Vagina (tissue), 2 donors: ENCODE measurements at regions not wholly inside any gene's neighbourhood (a gene's known extent, or its start where the extent isn't known, plus 50 kb on each side); places are given as distances from the start of the nearest gene placed in this dataset.

ENCODE experiments used
- CTCF ChIP-seq, 3 experiments: fragments of 450-650 bp in 2 of 3; fragments of 200-600 bp in 1 of 3; sonication (generic) in 1 of 3; IDR thresholded peaks; one replicate each; pipeline ENCODE4 v1.5.1; 2017 to 2019; ENCODE audit warnings: antibody characterized with exemption in 3 of 3, mild to moderate bottlenecking in 2 of 3, moderate library complexity in 2 of 3
- POLR2AphosphoS5 ChIP-seq, 2 donors: sonication (generic); formaldehyde crosslinking; IDR thresholded peaks; one replicate each; pipeline ENCODE4 v1.9.0; 2017; ENCODE audit warnings: antibody characterized with exemption in 2 of 2, mild to moderate bottlenecking in 2 of 2, low read depth in 1 of 2; ENCODE audit not compliant: insufficient read depth in 1 of 2

GRCh38 chr9:79247021-79247420 is 324.7 kb upstream of the TLE4 start:
- no peak for TF ChIP-seq CTCF (IDR thresholded peaks at IDR 0.05)
- TF ChIP-seq POLR2AphosphoS5 (IDR thresholded peaks at IDR 0.05; ENCODE audit: insufficient read depth in 1 of 2, low read depth in 1 of 2): no peak
